Neural cell (in vitro differentiated cells): ENCODE measurements at regions not wholly inside any gene's neighbourhood (a gene's known extent, or its start where the extent isn't known, plus 50 kb on each side); places are given as distances from the start of the nearest gene placed in this dataset.

Experiments
- H2AFZ ChIP-seq: fragments of 200-600, 300-800 bp; sonication (generic), shearing (Covaris generic); 2 replicates; pipeline ENCODE4 v1.6.0; 2014; ENCODE audit warnings: low read depth, mild to moderate bottlenecking, antibody characterized with exemption, low read length, moderate library complexity
- H3F3A ChIP-seq: fragments of 200-600 bp; shearing (Covaris generic); 2 replicates; pipeline ENCODE4 v1.6.1; 2016; ENCODE audit warnings: mild to moderate bottlenecking, moderate library complexity, mixed read lengths, antibody characterized with exemption, low read length; ENCODE audit not compliant: insufficient read depth, poor library complexity, severe bottlenecking
- H3K27ac ChIP-seq: fragments of 200-600, 300-800 bp; sonication (generic), shearing (Covaris generic); 2 replicates; pipeline ENCODE4 v1.5.1; 2014; ENCODE audit warnings: mild to moderate bottlenecking, low read length, moderate library complexity
- H3K27me3 ChIP-seq: fragments of 300-800, 200-600 bp; sonication (generic), shearing (Covaris generic); 2 replicates; pipeline ENCODE4 v1.6.0; 2014; ENCODE audit warnings: mild to moderate bottlenecking, low read depth, low read length, moderate library complexity; ENCODE audit not compliant: insufficient read depth
- H3K36me3 ChIP-seq: fragments of 300-800, 200-600 bp; sonication (generic), shearing (Covaris generic); 2 replicates; pipeline ENCODE4 v1.5.1; 2014; ENCODE audit warnings: mild to moderate bottlenecking, antibody characterized with exemption, low read length, moderate library complexity; ENCODE audit not compliant: insufficient read depth
- H3K4me2 ChIP-seq: fragments of 300-800, 200-600 bp; sonication (generic), shearing (Covaris generic); 2 replicates; pipeline ENCODE4 v1.6.0; 2014; ENCODE audit warnings: mild to moderate bottlenecking, low read length
- H3K4me3 ChIP-seq: fragments of 300-800, 200-600 bp; sonication (generic), shearing (Covaris generic); 2 replicates; pipeline ENCODE4 v1.5.1; 2014; ENCODE audit warnings: mild to moderate bottlenecking, low read length, moderate library complexity
- H3K79me2 ChIP-seq: fragments of 200-600 bp; shearing (Covaris generic); replicated peaks from 2 replicates; pipeline ENCODE4 v1.6.0; 2014; ENCODE audit warnings: mild to moderate bottlenecking, low read length, moderate library complexity; ENCODE audit not compliant: insufficient read depth
- H3K9ac ChIP-seq: fragments of 300-800, 200-600 bp; sonication (generic), shearing (Covaris generic); 2 replicates; pipeline ENCODE4 v1.6.1; 2016; ENCODE audit warnings: mild to moderate bottlenecking, low read length, mixed read lengths
- H3K9me2 ChIP-seq: fragments of 200-600 bp; shearing (Covaris generic); 2 replicates; pipeline ENCODE4 v1.6.1; 2016; ENCODE audit warnings: mild to moderate bottlenecking, low read length, mixed read lengths; ENCODE audit not compliant: insufficient read depth
- H3K9me3 ChIP-seq: fragments of 200-600, 300-800 bp; sonication (generic), shearing (Covaris generic); 2 replicates; pipeline ENCODE4 v1.6.1; 2016; ENCODE audit warnings: mild to moderate bottlenecking, mixed run types, low read length, moderate library complexity, mixed read lengths
- H4K20me1 ChIP-seq: fragments of 200-600 bp; shearing (Covaris generic); 2 replicates; pipeline ENCODE4 v1.6.1; 2016; ENCODE audit warnings: mild to moderate bottlenecking, mixed run types; ENCODE audit not compliant: insufficient read depth
- EP300 ChIP-seq: fragments of 450-650 bp; conservative IDR thresholded peaks from 2 replicates; pipeline ENCODE4 v1.6.1; 2014; ENCODE audit warnings: antibody characterized with exemption, mild to moderate bottlenecking, moderate library complexity; ENCODE audit not compliant: poor library complexity, severe bottlenecking
- EZH2 ChIP-seq: fragments of 200-600, 300-800 bp; shearing (Covaris generic), sonication (generic); IDR thresholded peaks from 2 replicates; pipeline ENCODE4 v1.6.1; 2014; ENCODE audit warnings: antibody characterized with exemption, low read length, borderline replicate concordance, mild to moderate bottlenecking; ENCODE audit not compliant: insufficient read depth, poor library complexity, severe bottlenecking
- MXI1 ChIP-seq: fragments of 450-650 bp; conservative IDR thresholded peaks from 2 replicates; pipeline ENCODE4 v1.6.1; 2014; ENCODE audit warnings: antibody characterized with exemption, mild to moderate bottlenecking; ENCODE audit not compliant: poor library complexity, severe bottlenecking
- POLR2AphosphoS5 ChIP-seq: IDR thresholded peaks from 2 replicates; pipeline ENCODE4 v1.6.1; 2012
- RAD21 ChIP-seq: fragments of 450-650 bp; conservative IDR thresholded peaks from 2 replicates; pipeline ENCODE4 v1.6.1; 2014; ENCODE audit warnings: antibody characterized with exemption, mild to moderate bottlenecking, moderate library complexity
- SMC3 ChIP-seq: fragments of 450-650 bp; conservative IDR thresholded peaks from 2 replicates; pipeline ENCODE4 v1.6.1; 2014; ENCODE audit warnings: antibody characterized with exemption, mild to moderate bottlenecking, moderate library complexity; ENCODE audit not compliant: poor library complexity
- TAF1 ChIP-seq: IDR thresholded peaks from 2 replicates; pipeline ENCODE4 v1.6.1; 2012; ENCODE audit warnings: low read depth
- TF ChIP-seq, protein P1 (sequence below): IDR thresholded peaks from 2 replicates; pipeline ENCODE4 v1.6.1; 2012; ENCODE audit warnings: borderline replicate concordance
- TF ChIP-seq, protein P2 (sequence below): fragments of 450-650 bp; IDR thresholded peaks from 2 replicates; pipeline ENCODE4 v1.5.1; 2014; ENCODE audit warnings: antibody characterized with exemption, mild to moderate bottlenecking, moderate library complexity; ENCODE audit not compliant: poor library complexity, severe bottlenecking

DNA sequence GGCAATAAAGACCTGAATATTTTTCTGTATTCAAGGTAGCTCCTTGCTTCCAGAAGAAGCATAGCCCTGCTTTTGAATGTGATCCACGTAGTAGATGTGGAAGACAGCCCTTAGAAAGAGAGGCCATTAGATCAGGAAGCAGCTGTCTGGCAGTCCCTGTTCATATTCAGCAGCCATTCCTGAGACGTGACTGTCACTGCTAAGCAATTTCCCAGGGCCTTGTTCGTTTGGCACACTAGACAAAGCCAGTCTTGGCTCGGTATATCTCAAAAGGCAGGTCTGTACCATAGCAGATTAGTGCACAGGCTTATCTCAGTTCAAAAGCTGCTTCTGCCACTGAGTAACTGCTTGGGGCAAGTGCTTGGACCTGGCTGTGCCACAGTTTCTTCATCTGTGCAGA is 287.8 kb upstream of the MCTP2 start:
- Histone ChIP-seq H3K4me3 (no peak overlapping the region), H3K9ac (peak overlapping the region; percentile 17), H3K4me2 (no peak overlapping the region), H3K9me2 (no peaks in the 10 kb centered on the region), H4K20me1 (no peaks in the 10 kb centered on the region), H3K36me3 (no peaks in the 10 kb centered on the region), H3K79me2 (no peaks in the 10 kb centered on the region), H2AFZ (peak overlapping the region; percentile 25), H3F3A (peaks cover 5% of the 10 kb centered on the region), H3K27ac (peak overlapping the region; percentile 63), H3K9me3 (no peaks in the 10 kb centered on the region), H3K27me3 (no peaks in the 10 kb centered on the region)
- TF ChIP-seq MXI1 = no peak
- no peak for TF ChIP-seq EP300
- TF ChIP-seq, protein P1, sequence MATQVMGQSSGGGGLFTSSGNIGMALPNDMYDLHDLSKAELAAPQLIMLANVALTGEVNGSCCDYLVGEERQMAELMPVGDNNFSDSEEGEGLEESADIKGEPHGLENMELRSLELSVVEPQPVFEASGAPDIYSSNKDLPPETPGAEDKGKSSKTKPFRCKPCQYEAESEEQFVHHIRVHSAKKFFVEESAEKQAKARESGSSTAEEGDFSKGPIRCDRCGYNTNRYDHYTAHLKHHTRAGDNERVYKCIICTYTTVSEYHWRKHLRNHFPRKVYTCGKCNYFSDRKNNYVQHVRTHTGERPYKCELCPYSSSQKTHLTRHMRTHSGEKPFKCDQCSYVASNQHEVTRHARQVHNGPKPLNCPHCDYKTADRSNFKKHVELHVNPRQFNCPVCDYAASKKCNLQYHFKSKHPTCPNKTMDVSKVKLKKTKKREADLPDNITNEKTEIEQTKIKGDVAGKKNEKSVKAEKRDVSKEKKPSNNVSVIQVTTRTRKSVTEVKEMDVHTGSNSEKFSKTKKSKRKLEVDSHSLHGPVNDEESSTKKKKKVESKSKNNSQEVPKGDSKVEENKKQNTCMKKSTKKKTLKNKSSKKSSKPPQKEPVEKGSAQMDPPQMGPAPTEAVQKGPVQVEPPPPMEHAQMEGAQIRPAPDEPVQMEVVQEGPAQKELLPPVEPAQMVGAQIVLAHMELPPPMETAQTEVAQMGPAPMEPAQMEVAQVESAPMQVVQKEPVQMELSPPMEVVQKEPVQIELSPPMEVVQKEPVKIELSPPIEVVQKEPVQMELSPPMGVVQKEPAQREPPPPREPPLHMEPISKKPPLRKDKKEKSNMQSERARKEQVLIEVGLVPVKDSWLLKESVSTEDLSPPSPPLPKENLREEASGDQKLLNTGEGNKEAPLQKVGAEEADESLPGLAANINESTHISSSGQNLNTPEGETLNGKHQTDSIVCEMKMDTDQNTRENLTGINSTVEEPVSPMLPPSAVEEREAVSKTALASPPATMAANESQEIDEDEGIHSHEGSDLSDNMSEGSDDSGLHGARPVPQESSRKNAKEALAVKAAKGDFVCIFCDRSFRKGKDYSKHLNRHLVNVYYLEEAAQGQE = peak; percentile 25
- TF ChIP-seq, protein P2, sequence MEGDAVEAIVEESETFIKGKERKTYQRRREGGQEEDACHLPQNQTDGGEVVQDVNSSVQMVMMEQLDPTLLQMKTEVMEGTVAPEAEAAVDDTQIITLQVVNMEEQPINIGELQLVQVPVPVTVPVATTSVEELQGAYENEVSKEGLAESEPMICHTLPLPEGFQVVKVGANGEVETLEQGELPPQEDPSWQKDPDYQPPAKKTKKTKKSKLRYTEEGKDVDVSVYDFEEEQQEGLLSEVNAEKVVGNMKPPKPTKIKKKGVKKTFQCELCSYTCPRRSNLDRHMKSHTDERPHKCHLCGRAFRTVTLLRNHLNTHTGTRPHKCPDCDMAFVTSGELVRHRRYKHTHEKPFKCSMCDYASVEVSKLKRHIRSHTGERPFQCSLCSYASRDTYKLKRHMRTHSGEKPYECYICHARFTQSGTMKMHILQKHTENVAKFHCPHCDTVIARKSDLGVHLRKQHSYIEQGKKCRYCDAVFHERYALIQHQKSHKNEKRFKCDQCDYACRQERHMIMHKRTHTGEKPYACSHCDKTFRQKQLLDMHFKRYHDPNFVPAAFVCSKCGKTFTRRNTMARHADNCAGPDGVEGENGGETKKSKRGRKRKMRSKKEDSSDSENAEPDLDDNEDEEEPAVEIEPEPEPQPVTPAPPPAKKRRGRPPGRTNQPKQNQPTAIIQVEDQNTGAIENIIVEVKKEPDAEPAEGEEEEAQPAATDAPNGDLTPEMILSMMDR = no peak
- TF ChIP-seq EZH2 = no peak
- peak; percentile 27 for TF ChIP-seq POLR2AphosphoS5
- TF ChIP-seq RAD21 = no peak
- TF ChIP-seq SMC3 = no peak
- TF ChIP-seq TAF1 = no peak

DNA sequence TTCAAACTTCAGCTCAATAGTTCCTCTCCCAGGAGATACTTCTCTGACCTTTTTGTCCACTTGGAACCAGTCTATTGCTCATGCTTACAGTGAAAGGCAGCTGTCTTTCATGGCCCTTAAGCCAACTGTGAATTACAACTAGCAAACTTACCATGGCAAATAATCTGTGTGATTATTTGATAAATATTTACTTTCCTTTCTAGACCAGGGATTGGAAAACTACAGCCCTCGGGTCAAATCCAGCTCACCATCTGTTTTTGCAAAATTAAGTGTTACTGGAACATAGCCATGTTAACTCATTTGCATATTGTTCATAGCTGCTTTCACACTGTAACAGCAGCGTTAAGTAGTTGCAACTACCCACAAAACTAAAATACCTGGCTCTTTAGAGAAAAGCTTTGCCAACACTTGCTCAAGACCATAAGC is 289.1 kb upstream of the MCTP2 start:
- H3K27ac ChIP-seq = no peak overlapping the region
- H3K4me3 ChIP-seq = no peak overlapping the region
- H3K4me2 ChIP-seq = no peak overlapping the region
- TF ChIP-seq EP300 (no peak), EZH2 (no peak), MXI1 (no peak), SMC3 (no peak)
- TF ChIP-seq, protein P1 = no peak
- H3K9me3 ChIP-seq = no peaks in the 10 kb centered on the region
- H3K79me2 ChIP-seq = no peaks in the 10 kb centered on the region
- no peaks in the 10 kb centered on the region for H3K27me3 ChIP-seq
- peaks cover 5% of the 10 kb centered on the region for H3F3A ChIP-seq
- no peaks in the 10 kb centered on the region for H3K9me2 ChIP-seq
- no peaks in the 10 kb centered on the region for H4K20me1 ChIP-seq
- H3K36me3 ChIP-seq = no peaks in the 10 kb centered on the region
- no peak overlapping the region for H2AFZ ChIP-seq
- H3K9ac ChIP-seq = no peak overlapping the region
